ENCODE measurements at regions not wholly inside any gene's neighbourhood (a gene's known extent, or its start where the extent isn't known, plus 50 kb on each side); places are given as distances from the start of the nearest gene placed in this dataset.

DNA sequence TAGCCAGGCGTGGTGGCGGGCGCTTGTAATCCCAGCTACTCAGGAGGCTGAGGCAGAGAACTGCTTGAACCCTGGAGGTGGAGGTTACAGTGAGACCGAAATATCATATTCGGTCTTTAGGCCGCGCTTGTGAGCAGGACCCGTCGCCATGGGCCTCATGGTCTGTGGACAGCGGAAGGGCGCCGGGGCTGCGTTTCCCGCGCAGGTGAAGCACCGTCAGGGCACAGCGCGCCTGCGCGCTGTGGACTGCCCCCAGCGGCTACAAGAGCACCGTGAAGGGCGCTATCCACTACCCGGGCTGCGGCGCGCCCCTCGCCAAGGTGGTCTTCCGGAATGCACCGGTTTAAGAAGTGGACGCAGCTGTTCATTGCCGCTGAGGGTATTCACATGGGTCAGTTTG, 482.0 kb upstream of the NAALADL2 start:
- no peaks in the 10 kb centered on the region for H3K27me3 Mint-ChIP-seq (ENCODE audit: low read depth, poor library complexity)
- TF ChIP-seq, protein P1, sequence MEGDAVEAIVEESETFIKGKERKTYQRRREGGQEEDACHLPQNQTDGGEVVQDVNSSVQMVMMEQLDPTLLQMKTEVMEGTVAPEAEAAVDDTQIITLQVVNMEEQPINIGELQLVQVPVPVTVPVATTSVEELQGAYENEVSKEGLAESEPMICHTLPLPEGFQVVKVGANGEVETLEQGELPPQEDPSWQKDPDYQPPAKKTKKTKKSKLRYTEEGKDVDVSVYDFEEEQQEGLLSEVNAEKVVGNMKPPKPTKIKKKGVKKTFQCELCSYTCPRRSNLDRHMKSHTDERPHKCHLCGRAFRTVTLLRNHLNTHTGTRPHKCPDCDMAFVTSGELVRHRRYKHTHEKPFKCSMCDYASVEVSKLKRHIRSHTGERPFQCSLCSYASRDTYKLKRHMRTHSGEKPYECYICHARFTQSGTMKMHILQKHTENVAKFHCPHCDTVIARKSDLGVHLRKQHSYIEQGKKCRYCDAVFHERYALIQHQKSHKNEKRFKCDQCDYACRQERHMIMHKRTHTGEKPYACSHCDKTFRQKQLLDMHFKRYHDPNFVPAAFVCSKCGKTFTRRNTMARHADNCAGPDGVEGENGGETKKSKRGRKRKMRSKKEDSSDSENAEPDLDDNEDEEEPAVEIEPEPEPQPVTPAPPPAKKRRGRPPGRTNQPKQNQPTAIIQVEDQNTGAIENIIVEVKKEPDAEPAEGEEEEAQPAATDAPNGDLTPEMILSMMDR (IDR thresholded peaks at IDR 0.05) = no peak
- H3K36me3 Mint-ChIP-seq (ENCODE audit: low read depth) = no peaks in the 10 kb centered on the region
- no peaks in the 10 kb centered on the region for H3K9me3 Mint-ChIP-seq
- H3K27ac Mint-ChIP-seq = no peak overlapping the region
- no peaks in the 10 kb centered on the region for H3K4me1 Mint-ChIP-seq
- DNase-seq = no peak
- H3K4me3 Mint-ChIP-seq = no peak overlapping the region

GRCh38 chr3:174377684-174378083, 481.4 kb upstream of the NAALADL2 start:
- no peak overlapping the region for H3K4me3 Mint-ChIP-seq
- H3K4me1 Mint-ChIP-seq = no peaks in the 10 kb centered on the region
- DNase-seq = no peak
- H3K27me3 Mint-ChIP-seq (ENCODE audit: low read depth, poor library complexity) = no peaks in the 10 kb centered on the region
- no peaks in the 10 kb centered on the region for H3K36me3 Mint-ChIP-seq (ENCODE audit: low read depth)
- H3K27ac Mint-ChIP-seq = no peak overlapping the region
- H3K9me3 Mint-ChIP-seq = no peaks in the 10 kb centered on the region
- TF ChIP-seq, protein P1 (IDR thresholded peaks at IDR 0.05) = no peak

- no peak overlapping the region for H3K27ac Mint-ChIP-seq
- no peaks in the 10 kb centered on the region for H3K27me3 Mint-ChIP-seq (ENCODE audit: low read depth, poor library complexity)
- no peak for DNase-seq
- no peaks in the 10 kb centered on the region for H3K36me3 Mint-ChIP-seq (ENCODE audit: low read depth)
- no peaks in the 10 kb centered on the region for H3K4me1 Mint-ChIP-seq
- TF ChIP-seq, protein P1 (IDR thresholded peaks at IDR 0.05) = no peak
- no peak overlapping the region for H3K4me3 Mint-ChIP-seq
- H3K9me3 Mint-ChIP-seq = no peaks in the 10 kb centered on the region
These were observed 476.3 kb upstream of the NAALADL2 start for GRCh38 chr3:174382878-174383277.

DNA sequence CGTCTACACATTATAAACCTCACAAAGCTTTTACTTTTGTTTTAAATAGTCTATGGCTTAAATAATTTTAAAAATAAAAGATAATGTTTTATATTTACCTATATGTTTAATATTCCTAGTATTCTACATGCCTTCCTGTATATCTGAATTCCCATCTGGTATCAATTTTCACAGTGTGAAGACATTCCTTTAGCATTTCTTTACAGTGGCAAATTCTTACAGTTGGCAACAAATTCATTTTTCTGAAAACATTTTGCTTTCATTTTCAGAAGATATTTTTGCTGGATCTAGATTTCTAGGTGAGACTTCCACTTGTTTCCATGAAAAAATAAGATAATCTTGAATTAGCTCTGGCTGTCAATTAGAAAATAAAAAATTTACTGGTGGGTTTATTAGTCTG, 471.4 kb upstream of the NAALADL2 start:
- Mint-ChIP-seq H3K27me3 (ENCODE audit: low read depth, poor library complexity) (no peaks in the 10 kb centered on the region), H3K9me3 (peaks cover 8% of the 10 kb centered on the region), H3K27ac (no peak overlapping the region), H3K36me3 (ENCODE audit: low read depth) (no peaks in the 10 kb centered on the region), H3K4me1 (no peaks in the 10 kb centered on the region), H3K4me3 (no peak overlapping the region)
- TF ChIP-seq, protein P1 (IDR thresholded peaks at IDR 0.05) = no peak
- no peak for DNase-seq

DNA sequence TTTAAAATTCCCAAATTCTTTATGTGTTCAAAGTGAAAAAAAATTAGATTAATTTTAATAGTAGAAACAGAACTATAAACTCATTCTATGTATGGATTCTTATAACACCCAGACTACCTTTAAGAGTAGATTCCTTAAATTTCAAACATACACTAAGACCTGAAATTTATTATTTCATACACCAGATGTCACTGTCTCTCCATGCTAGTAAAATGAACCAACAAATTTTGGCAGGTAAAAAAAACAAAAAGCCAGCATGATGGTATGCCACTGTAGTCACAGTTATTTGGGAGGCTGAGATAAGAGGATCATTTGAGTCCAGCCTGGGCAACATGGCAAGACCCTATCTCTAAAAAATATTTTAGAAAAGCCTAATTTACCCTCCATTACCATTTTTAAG, 461.3 kb upstream of the NAALADL2 start:
- DNase-seq = no peak
- Mint-ChIP-seq H3K4me3 (no peak overlapping the region), H3K36me3 (ENCODE audit: low read depth) (no peaks in the 10 kb centered on the region), H3K4me1 (no peaks in the 10 kb centered on the region), H3K27me3 (ENCODE audit: low read depth, poor library complexity) (peaks cover 2% of the 10 kb centered on the region), H3K27ac (no peak overlapping the region), H3K9me3 (peaks cover 13% of the 10 kb centered on the region)
- TF ChIP-seq, protein P1 (IDR thresholded peaks at IDR 0.05) = no peak

DNA sequence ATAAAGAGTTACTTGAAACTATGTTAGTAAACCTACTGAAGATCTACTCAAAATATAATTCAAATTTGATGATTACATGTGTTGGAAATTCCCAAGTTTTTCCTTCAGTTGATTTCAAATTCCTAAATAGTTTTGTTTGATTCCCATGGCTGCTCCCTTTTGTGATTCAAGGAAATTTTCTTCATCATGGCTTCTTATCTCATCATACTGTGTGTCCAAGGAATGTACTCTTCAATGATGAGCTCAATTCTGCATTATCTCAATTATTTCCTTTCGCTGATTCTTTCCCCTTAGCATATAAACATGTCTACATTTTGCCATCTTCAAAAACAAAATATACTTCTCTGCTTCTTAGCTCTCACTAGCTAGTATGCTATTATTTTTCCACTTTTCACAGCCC, 460.4 kb upstream of the NAALADL2 start:
- Mint-ChIP-seq H3K27ac (no peak overlapping the region), H3K4me1 (no peaks in the 10 kb centered on the region), H3K4me3 (no peak overlapping the region), H3K36me3 (ENCODE audit: low read depth) (no peaks in the 10 kb centered on the region), H3K27me3 (ENCODE audit: low read depth, poor library complexity) (peaks cover 2% of the 10 kb centered on the region), H3K9me3 (peaks cover 13% of the 10 kb centered on the region)
- no peak for DNase-seq
- TF ChIP-seq, protein P1 (IDR thresholded peaks at IDR 0.05) = no peak

Data from nephron progenitor cell (in vitro differentiated cells).